ENCODE measurements at regions not wholly inside any gene's neighbourhood (a gene's known extent, or its start where the extent isn't known, plus 50 kb on each side); places are given as distances from the start of the nearest gene placed in this dataset.

- TF ChIP-seq CTCF (IDR thresholded peaks at IDR 0.05), result no peak
- TF ChIP-seq POLR2A (IDR thresholded peaks at IDR 0.05), result no peak
Observed at GRCh38 chr4:66294638-66295037, 624.3 kb upstream of the EPHA5 start.
